22Rv1 (cell line): ENCODE measurements at regions not wholly inside any gene's neighbourhood (a gene's known extent, or its start where the extent isn't known, plus 50 kb on each side); places are given as distances from the start of the nearest gene placed in this dataset.

Experiments used
- ZFX ChIP-seq: fragments of 450-650 bp; IDR thresholded peaks from 2 replicates; pipeline ENCODE4 v1.6.1; 2017; ENCODE audit warnings: antibody characterized with exemption, borderline replicate concordance
- TF ChIP-seq, protein P1 (sequence below): fragments of 450-650 bp; IDR thresholded peaks from 2 replicates; pipeline ENCODE4 v1.5.1; 2017; ENCODE audit warnings: mild to moderate bottlenecking

DNA sequence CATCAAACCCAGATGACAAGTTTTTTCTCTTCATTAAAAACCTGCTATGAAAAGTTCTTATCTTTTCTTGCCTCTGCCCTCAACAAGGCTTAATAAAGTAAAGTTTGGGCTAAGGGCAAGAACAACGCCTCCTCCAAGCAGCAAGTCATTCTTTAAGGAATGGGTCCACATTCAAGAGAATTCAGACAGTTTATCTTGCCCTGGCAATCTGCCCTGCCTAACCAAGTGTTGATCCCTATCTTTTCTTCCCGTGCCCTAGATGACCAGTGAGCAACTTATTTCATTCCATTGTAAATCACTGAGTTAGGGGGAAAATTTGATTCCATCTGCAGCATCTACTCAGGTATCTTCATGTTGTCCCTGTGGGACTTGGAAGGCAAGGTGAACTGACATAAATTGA is 370.3 kb upstream of the DPPA4 start:
- TF ChIP-seq, protein P1, sequence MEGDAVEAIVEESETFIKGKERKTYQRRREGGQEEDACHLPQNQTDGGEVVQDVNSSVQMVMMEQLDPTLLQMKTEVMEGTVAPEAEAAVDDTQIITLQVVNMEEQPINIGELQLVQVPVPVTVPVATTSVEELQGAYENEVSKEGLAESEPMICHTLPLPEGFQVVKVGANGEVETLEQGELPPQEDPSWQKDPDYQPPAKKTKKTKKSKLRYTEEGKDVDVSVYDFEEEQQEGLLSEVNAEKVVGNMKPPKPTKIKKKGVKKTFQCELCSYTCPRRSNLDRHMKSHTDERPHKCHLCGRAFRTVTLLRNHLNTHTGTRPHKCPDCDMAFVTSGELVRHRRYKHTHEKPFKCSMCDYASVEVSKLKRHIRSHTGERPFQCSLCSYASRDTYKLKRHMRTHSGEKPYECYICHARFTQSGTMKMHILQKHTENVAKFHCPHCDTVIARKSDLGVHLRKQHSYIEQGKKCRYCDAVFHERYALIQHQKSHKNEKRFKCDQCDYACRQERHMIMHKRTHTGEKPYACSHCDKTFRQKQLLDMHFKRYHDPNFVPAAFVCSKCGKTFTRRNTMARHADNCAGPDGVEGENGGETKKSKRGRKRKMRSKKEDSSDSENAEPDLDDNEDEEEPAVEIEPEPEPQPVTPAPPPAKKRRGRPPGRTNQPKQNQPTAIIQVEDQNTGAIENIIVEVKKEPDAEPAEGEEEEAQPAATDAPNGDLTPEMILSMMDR: no peak
- no peak for TF ChIP-seq ZFX
